ENCODE measurements at regions not wholly inside any gene's neighbourhood (a gene's known extent, or its start where the extent isn't known, plus 50 kb on each side); places are given as distances from the start of the nearest gene placed in this dataset.

DNA sequence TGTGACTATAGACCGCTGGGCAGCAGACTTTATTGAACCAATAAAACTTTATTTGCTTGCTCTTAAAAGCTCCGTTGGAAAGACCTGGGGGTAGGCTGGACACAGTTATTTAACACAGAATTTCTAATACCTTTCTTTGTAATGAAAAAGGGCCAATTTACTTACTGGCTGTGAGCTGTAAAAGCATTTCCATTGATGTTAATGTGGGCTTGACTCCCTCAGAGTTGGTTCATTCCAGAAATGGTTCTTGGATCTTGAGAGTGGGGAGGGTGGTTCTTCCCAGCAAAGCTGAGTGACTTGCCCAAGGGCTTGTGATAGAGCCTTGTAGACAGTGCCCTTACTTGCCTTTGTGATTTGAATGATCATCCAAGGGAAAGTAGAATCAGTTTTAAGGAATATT, 100.6 kb downstream of the SOX4 start:
- no peak overlapping the region for H3K4me3 ChIP-seq (ENCODE audit: low read depth in 2 of 2, low read length in 1 of 2)
- no peaks in the 10 kb centered on the region for H3K9me3 ChIP-seq
- no peak overlapping the region for H3K4me2 ChIP-seq
- H3K9me2 ChIP-seq, result no peaks in the 10 kb centered on the region
- ChIA-PET POLR2A (no interaction called here), CTCF (interaction anchor here (0.9 kb wide), 1 partner anchor 14 kb away, joined by 3 read pairs; no protein-coding TSS in a partner anchor)
- H3K36me3 ChIP-seq (replicated peaks in 1 of 2; ENCODE audit: control insufficient read depth in 1 of 2, insufficient read depth in 2 of 2, low read length in 1 of 2), result peaks cover 0 to 3% of the 10 kb centered on the region in 2 experiments
- peaks cover 90% of the 10 kb centered on the region for H3K79me2 ChIP-seq (ENCODE audit: insufficient read depth)
- DNase-seq, result no peak
- H4K20me1 ChIP-seq (ENCODE audit: insufficient read depth), result no peaks in the 10 kb centered on the region; the same call in none of the 2 replicates
- no peak for TF ChIP-seq FOXJ3 (CRISPR knock-in tag; IDR thresholded peaks at IDR 0.05)
- TF ChIP-seq YY1 (IDR thresholded peaks at IDR 0.05; ENCODE audit: low read depth), result no peak
- TF ChIP-seq, protein P1, sequence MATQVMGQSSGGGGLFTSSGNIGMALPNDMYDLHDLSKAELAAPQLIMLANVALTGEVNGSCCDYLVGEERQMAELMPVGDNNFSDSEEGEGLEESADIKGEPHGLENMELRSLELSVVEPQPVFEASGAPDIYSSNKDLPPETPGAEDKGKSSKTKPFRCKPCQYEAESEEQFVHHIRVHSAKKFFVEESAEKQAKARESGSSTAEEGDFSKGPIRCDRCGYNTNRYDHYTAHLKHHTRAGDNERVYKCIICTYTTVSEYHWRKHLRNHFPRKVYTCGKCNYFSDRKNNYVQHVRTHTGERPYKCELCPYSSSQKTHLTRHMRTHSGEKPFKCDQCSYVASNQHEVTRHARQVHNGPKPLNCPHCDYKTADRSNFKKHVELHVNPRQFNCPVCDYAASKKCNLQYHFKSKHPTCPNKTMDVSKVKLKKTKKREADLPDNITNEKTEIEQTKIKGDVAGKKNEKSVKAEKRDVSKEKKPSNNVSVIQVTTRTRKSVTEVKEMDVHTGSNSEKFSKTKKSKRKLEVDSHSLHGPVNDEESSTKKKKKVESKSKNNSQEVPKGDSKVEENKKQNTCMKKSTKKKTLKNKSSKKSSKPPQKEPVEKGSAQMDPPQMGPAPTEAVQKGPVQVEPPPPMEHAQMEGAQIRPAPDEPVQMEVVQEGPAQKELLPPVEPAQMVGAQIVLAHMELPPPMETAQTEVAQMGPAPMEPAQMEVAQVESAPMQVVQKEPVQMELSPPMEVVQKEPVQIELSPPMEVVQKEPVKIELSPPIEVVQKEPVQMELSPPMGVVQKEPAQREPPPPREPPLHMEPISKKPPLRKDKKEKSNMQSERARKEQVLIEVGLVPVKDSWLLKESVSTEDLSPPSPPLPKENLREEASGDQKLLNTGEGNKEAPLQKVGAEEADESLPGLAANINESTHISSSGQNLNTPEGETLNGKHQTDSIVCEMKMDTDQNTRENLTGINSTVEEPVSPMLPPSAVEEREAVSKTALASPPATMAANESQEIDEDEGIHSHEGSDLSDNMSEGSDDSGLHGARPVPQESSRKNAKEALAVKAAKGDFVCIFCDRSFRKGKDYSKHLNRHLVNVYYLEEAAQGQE (IDR thresholded peaks at IDR 0.05; ENCODE audit: low read depth, low read length), result no peak
- no peak for TF ChIP-seq NRF1 (IDR thresholded peaks at IDR 0.05; ENCODE audit: low read depth, low read length)
- TF ChIP-seq, protein P2, sequence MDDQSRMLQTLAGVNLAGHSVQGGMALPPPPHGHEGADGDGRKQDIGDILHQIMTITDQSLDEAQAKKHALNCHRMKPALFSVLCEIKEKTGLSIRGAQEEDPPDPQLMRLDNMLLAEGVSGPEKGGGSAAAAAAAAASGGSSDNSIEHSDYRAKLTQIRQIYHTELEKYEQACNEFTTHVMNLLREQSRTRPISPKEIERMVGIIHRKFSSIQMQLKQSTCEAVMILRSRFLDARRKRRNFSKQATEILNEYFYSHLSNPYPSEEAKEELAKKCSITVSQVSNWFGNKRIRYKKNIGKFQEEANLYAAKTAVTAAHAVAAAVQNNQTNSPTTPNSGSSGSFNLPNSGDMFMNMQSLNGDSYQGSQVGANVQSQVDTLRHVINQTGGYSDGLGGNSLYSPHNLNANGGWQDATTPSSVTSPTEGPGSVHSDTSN (IDR thresholded peaks at IDR 0.05), result no peak
- no peak for TF ChIP-seq RCOR1 (IDR thresholded peaks at IDR 0.05; ENCODE audit: low read length)
- TF ChIP-seq, protein P3, sequence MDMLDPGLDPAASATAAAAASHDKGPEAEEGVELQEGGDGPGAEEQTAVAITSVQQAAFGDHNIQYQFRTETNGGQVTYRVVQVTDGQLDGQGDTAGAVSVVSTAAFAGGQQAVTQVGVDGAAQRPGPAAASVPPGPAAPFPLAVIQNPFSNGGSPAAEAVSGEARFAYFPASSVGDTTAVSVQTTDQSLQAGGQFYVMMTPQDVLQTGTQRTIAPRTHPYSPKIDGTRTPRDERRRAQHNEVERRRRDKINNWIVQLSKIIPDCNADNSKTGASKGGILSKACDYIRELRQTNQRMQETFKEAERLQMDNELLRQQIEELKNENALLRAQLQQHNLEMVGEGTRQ (IDR thresholded peaks at IDR 0.05; ENCODE audit: borderline replicate concordance, low read depth, low read length), result no peak
- TF ChIP-seq MEF2A (IDR thresholded peaks at IDR 0.05; ENCODE audit: borderline replicate concordance, low read depth), result no peak
- TF ChIP-seq, protein P4, sequence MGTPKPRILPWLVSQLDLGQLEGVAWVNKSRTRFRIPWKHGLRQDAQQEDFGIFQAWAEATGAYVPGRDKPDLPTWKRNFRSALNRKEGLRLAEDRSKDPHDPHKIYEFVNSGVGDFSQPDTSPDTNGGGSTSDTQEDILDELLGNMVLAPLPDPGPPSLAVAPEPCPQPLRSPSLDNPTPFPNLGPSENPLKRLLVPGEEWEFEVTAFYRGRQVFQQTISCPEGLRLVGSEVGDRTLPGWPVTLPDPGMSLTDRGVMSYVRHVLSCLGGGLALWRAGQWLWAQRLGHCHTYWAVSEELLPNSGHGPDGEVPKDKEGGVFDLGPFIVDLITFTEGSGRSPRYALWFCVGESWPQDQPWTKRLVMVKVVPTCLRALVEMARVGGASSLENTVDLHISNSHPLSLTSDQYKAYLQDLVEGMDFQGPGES (IDR thresholded peaks at IDR 0.05; ENCODE audit: low read depth, low read length), result no peak
- no peak for TF ChIP-seq POLR2AphosphoS5 (IDR thresholded peaks at IDR 0.05; ENCODE audit: low read depth, low read length)
- TF ChIP-seq MXI1 (IDR thresholded peaks at IDR 0.05; ENCODE audit: low read depth, low read length), result no peak
- TF ChIP-seq, protein P5, sequence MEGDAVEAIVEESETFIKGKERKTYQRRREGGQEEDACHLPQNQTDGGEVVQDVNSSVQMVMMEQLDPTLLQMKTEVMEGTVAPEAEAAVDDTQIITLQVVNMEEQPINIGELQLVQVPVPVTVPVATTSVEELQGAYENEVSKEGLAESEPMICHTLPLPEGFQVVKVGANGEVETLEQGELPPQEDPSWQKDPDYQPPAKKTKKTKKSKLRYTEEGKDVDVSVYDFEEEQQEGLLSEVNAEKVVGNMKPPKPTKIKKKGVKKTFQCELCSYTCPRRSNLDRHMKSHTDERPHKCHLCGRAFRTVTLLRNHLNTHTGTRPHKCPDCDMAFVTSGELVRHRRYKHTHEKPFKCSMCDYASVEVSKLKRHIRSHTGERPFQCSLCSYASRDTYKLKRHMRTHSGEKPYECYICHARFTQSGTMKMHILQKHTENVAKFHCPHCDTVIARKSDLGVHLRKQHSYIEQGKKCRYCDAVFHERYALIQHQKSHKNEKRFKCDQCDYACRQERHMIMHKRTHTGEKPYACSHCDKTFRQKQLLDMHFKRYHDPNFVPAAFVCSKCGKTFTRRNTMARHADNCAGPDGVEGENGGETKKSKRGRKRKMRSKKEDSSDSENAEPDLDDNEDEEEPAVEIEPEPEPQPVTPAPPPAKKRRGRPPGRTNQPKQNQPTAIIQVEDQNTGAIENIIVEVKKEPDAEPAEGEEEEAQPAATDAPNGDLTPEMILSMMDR (IDR thresholded peaks at IDR 0.05), result no peak
- TF ChIP-seq SMC3 (IDR thresholded peaks at IDR 0.05; ENCODE audit: low read depth, low read length), result no peak
- TF ChIP-seq NFIC (IDR thresholded peaks at IDR 0.05; ENCODE audit: borderline replicate concordance), result no peak
- H2AFZ ChIP-seq (ENCODE audit: low read depth), result no peak overlapping the region
- no peaks in the 10 kb centered on the region for H3K27me3 ChIP-seq (ENCODE audit: insufficient read depth)
- 89% methylated on average over 2 of the region's 2 CpGs for WGBS (ENCODE audit: low lambda C conversion rate)
- no peak overlapping the region for H3K27ac ChIP-seq (ENCODE audit: low read depth in 2 of 2, low read length in 1 of 2)
- H3F3A ChIP-seq (replicated peaks; ENCODE audit: insufficient read depth), result no peaks in the 10 kb centered on the region
- H3K4me1 ChIP-seq (ENCODE audit: control insufficient read depth in 1 of 2, insufficient read depth in 2 of 2, low read depth in 1 of 2, low read length in 1 of 2), result no peaks in the 10 kb centered on the region; a peak in 1 of 4 replicates
- no peak overlapping the region for H3K9ac ChIP-seq
